Prostate gland (tissue), 2 donors: ENCODE measurements at regions not wholly inside any gene's neighbourhood (a gene's known extent, or its start where the extent isn't known, plus 50 kb on each side); places are given as distances from the start of the nearest gene placed in this dataset.

ENCODE experiments used
- CTCF ChIP-seq, 4 experiments: fragments of 200-600 bp in 2 of 4; fragments of 450-650 bp in 2 of 4; sonication (generic) in 2 of 4; IDR thresholded peaks; 1 replicate in 3 of 4; 2 replicates in 1 of 4; pipeline ENCODE4 v1.5.1; 2016 to 2019; ENCODE audit warnings: antibody characterized with exemption in 4 of 4, mild to moderate bottlenecking in 2 of 4, moderate library complexity in 2 of 4
- POLR2AphosphoS5 ChIP-seq: sonication (generic); formaldehyde crosslinking; IDR thresholded peaks from one replicate; pipeline ENCODE4 v1.6.1; 2017; ENCODE audit warnings: antibody characterized with exemption

- no peak for TF ChIP-seq CTCF (IDR thresholded peaks at IDR 0.05)
- no peak for TF ChIP-seq POLR2AphosphoS5
Measured at GRCh38 chr7:25726170-25726780, 425.7 kb upstream of the NFE2L3 start.
